RKO (cell line): ENCODE measurements at regions not wholly inside any gene's neighbourhood (a gene's known extent, or its start where the extent isn't known, plus 50 kb on each side); places are given as distances from the start of the nearest gene placed in this dataset.

ENCODE experiments used
- DNase-seq: peaks from one replicate; pipeline ENCODE4 v3.0.0-alpha.2; 2016; ENCODE audit warnings: low spot score

GRCh38 chr22:26894362-26894761 is 237.0 kb downstream of the MIAT start:
- no peak for DNase-seq

- peak; percentile 37 for DNase-seq
Measured at GRCh38 chr22:26894766-26895485, 237.5 kb downstream of the MIAT start.

- DNase-seq, result no peak
Measured at GRCh38 chr22:26897384-26897783, 240.0 kb downstream of the MIAT start.

GRCh38 chr22:26898946-26899605 is 241.7 kb downstream of the MIAT start:
- DNase-seq, result no peak

GRCh38 chr22:26900787-26901186 is 243.4 kb downstream of the MIAT start:
- no peak for DNase-seq

- no peak for DNase-seq
Measured at GRCh38 chr22:26901198-26901816, 243.9 kb downstream of the MIAT start.

- DNase-seq, result no peak
Measured at GRCh38 chr22:26902401-26903029, 245.1 kb downstream of the MIAT start.

GRCh38 chr22:26903030-26903856 is 245.9 kb downstream of the MIAT start:
- DNase-seq, result no peak

GRCh38 chr22:26904483-26904882 is 247.1 kb downstream of the MIAT start:
- DNase-seq, result no peak

- no peak for DNase-seq
Measured at GRCh38 chr22:26905076-26905475, 247.7 kb downstream of the MIAT start.

GRCh38 chr22:26905640-26906039 is 248.3 kb downstream of the MIAT start:
- no peak for DNase-seq

GRCh38 chr22:26906464-26906863 is 249.1 kb downstream of the MIAT start:
- no peak for DNase-seq

GRCh38 chr22:26907366-26907765 is 250.0 kb downstream of the MIAT start:
- no peak for DNase-seq

- DNase-seq, result no peak
Measured at GRCh38 chr22:26910845-26911244, 253.5 kb downstream of the MIAT start.

- DNase-seq, result no peak
Measured at GRCh38 chr22:26912655-26913345, 255.4 kb downstream of the MIAT start.

GRCh38 chr22:26914519-26915185 is 257.3 kb downstream of the MIAT start:
- DNase-seq, result no peak

GRCh38 chr22:26916236-26916635 is 258.8 kb downstream of the MIAT start:
- DNase-seq, result no peak

GRCh38 chr22:26918226-26918625 is 260.8 kb downstream of the MIAT start:
- DNase-seq, result peak; percentile 34

- DNase-seq, result no peak
Measured at GRCh38 chr22:26921726-26922125, 264.3 kb downstream of the MIAT start.

- no peak for DNase-seq
Measured at GRCh38 chr22:26922806-26923205, 265.4 kb downstream of the MIAT start.

- DNase-seq, result no peak
Measured at GRCh38 chr22:26923531-26923930, 266.1 kb downstream of the MIAT start.
